HG02840 (cell line): ENCODE measurements at regions not wholly inside any gene's neighbourhood (a gene's known extent, or its start where the extent isn't known, plus 50 kb on each side); places are given as distances from the start of the nearest gene placed in this dataset.

Source experiments
- ATAC-seq: cut with Tn5 transposase; IDR thresholded peaks from one replicate; pipeline ENCODE4 v1.9.1; 2021; ENCODE audit warnings: mild to moderate bottlenecking, moderate library complexity, moderate number of reproducible peaks; ENCODE audit not compliant: unreplicated experiment, low FRiP score

- ATAC-seq = no peak
Measured at GRCh38 chr1:82226186-82226505, 425.4 kb downstream of the ADGRL2 start.

GRCh38 chr1:82225421-82226185, 424.9 kb downstream of the ADGRL2 start:
- ATAC-seq = no peak

- ATAC-seq = no peak
Measured at GRCh38 chr1:82223091-82223490, 422.4 kb downstream of the ADGRL2 start.

- ATAC-seq = no peak
Measured at GRCh38 chr1:82221721-82222120, 421.0 kb downstream of the ADGRL2 start.

- no peak for ATAC-seq
Measured at GRCh38 chr1:82220754-82221153, 420.0 kb downstream of the ADGRL2 start.

GRCh38 chr1:82219841-82220240, 419.1 kb downstream of the ADGRL2 start:
- ATAC-seq = no peak

- ATAC-seq = no peak
Measured at GRCh38 chr1:82218846-82219245, 418.1 kb downstream of the ADGRL2 start.

- no peak for ATAC-seq
Measured at GRCh38 chr1:82215853-82216175, 415.1 kb downstream of the ADGRL2 start.

- ATAC-seq = no peak
Measured at GRCh38 chr1:82215056-82215852, 414.5 kb downstream of the ADGRL2 start.

- ATAC-seq = no peak
Measured at GRCh38 chr1:82214606-82215005, 413.9 kb downstream of the ADGRL2 start.

- ATAC-seq = no peak
Measured at GRCh38 chr1:82197606-82198005, 396.9 kb downstream of the ADGRL2 start.

- ATAC-seq = no peak
Measured at GRCh38 chr1:82195245-82195644, 394.5 kb downstream of the ADGRL2 start.

GRCh38 chr1:82185084-82185483, 384.4 kb downstream of the ADGRL2 start:
- ATAC-seq = no peak

- no peak for ATAC-seq
Measured at GRCh38 chr1:82181846-82182245, 381.1 kb downstream of the ADGRL2 start.

- ATAC-seq = no peak
Measured at GRCh38 chr1:82179131-82179530, 378.4 kb downstream of the ADGRL2 start.

GRCh38 chr1:82177192-82177591, 376.5 kb downstream of the ADGRL2 start:
- ATAC-seq = no peak

- ATAC-seq = no peak
Measured at GRCh38 chr1:82171955-82172354, 371.2 kb downstream of the ADGRL2 start.

GRCh38 chr1:82168482-82168881, 367.7 kb downstream of the ADGRL2 start:
- no peak for ATAC-seq

- no peak for ATAC-seq
Measured at GRCh38 chr1:82165304-82165703, 364.6 kb downstream of the ADGRL2 start.

GRCh38 chr1:82162486-82163420, 362.0 kb downstream of the ADGRL2 start:
- ATAC-seq = no peak

- no peak for ATAC-seq
Measured at GRCh38 chr1:82161700-82162141, 361.0 kb downstream of the ADGRL2 start.
